Memory B cell (primary cell): ENCODE measurements at regions not wholly inside any gene's neighbourhood (a gene's known extent, or its start where the extent isn't known, plus 50 kb on each side); places are given as distances from the start of the nearest gene placed in this dataset.

Experiments
- ATAC-seq: fragments of 150-1000 bp; cut with Tn5 transposase; 2 replicates; pipeline ENCODE4 v1.10.0; 2021; ENCODE audit warnings: low read depth, mild to moderate bottlenecking, moderate library complexity
- DNase-seq, 2 donors: peaks; one replicate each; pipeline ENCODE4 v3.0.0; 2022; ENCODE audit warnings: low spot score in 2 of 2
- H3K27ac Mint-ChIP-seq: one replicate; pipeline ENCODE4 v1.8.0; 2022; ENCODE audit warnings: mild to moderate bottlenecking, moderate library complexity, mixed read lengths
- H3K27me3 Mint-ChIP-seq: one replicate; pipeline ENCODE4 v1.8.0; 2022; ENCODE audit warnings: mixed read lengths
- H3K36me3 Mint-ChIP-seq: one replicate; pipeline ENCODE4 v1.8.0; 2022; ENCODE audit warnings: mild to moderate bottlenecking, mixed read lengths
- H3K4me1 Mint-ChIP-seq: one replicate; pipeline ENCODE4 v1.8.0; 2022; ENCODE audit warnings: mixed read lengths
- H3K4me3 Mint-ChIP-seq: one replicate; pipeline ENCODE4 v1.8.0; 2022; ENCODE audit warnings: mild to moderate bottlenecking, moderate library complexity, mixed read lengths
- H3K9me3 Mint-ChIP-seq: one replicate; pipeline ENCODE4 v1.8.0; 2022; ENCODE audit warnings: mixed read lengths

DNA sequence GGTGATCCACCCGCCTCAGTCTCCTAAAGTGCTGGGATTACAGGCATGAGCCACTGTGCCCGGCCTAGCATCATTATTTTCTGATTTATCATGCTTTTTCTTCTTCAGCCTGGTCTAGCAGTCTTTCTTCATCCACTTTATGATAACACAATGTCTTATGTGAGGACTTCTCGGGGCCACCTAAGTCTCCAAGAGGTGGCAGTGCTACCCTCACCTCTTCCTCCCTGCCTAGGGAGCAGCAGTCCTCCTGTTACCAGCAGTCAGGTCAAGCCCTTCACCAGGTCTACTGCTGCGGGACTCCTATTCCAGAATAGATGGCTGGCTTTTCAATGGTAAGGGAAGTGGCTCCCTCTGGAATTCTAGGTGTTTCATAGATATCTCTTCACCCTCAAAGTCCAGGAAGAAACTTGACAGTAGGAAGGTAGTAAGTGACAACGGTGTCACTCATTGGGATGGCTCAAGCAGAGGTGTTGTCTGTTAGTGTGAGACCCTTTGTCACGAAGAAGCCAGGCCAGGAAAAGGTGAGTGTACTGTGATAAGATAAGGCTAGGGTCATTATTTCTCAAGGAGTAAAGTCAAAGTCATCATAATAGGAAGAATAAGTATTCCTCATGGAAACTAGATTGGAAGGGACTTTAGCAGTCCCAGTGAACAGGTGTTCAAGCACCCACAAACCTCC lies 164.0 kb downstream of the KLF5 start:
- Mint-ChIP-seq H3K9me3 (peaks cover 1% of the 10 kb centered on the region), H3K27ac (no peak overlapping the region), H3K36me3 (no peaks in the 10 kb centered on the region), H3K4me1 (no peaks in the 10 kb centered on the region), H3K27me3 (no peaks in the 10 kb centered on the region), H3K4me3 (no peak overlapping the region)
- ATAC-seq (no peak), DNase-seq (no peak)

DNA sequence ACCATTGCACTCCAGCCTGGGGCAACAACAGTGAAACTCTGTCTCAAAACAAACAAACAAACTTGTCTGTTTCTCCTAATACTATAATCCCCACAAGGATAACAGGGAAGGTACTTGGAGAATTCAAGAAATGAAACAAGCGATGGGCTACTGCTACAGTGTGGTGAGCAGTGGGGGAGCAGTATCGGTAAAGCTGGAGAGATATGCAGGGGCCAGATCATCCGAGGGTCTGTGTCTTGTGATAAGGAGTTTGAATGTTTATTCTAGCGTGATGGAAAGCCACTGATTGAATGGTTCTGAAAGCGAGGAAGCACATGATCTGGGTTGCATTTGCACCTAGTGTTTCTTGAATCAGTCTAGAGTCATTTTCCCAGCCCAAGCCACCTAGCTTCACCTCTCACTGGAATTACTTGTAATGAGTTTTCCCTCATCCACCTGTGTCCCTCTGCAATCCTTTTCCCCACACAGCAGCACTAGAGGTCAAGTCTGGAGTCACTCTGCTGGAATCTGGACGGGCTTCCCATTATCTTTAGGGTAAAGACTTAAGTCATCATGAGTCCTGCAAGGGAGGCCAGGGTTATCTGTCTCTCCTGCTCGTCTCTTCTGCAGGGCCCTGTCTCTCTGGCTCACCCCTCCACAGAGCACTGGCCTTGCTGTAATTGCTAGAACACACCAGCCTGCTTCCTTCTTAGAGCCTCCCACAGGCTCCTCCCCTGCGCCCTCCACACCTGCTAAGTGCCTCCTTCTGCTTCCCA lies 162.3 kb downstream of the KLF5 start:
- Mint-ChIP-seq H3K27me3 (no peaks in the 10 kb centered on the region), H3K36me3 (no peaks in the 10 kb centered on the region), H3K4me1 (no peaks in the 10 kb centered on the region), H3K9me3 (no peaks in the 10 kb centered on the region), H3K27ac (no peak overlapping the region), H3K4me3 (no peak overlapping the region)
- no peak for DNase-seq
- no peak for ATAC-seq

GRCh38 chr13:73218181-73218580 lies 159.4 kb downstream of the KLF5 start:
- no peak for ATAC-seq
- Mint-ChIP-seq H3K9me3 (no peaks in the 10 kb centered on the region), H3K4me1 (no peaks in the 10 kb centered on the region), H3K27me3 (peaks cover 4% of the 10 kb centered on the region), H3K4me3 (no peak overlapping the region), H3K27ac (no peak overlapping the region), H3K36me3 (no peaks in the 10 kb centered on the region)
- DNase-seq, result no peak

- no peak overlapping the region for H3K27ac Mint-ChIP-seq
- no peaks in the 10 kb centered on the region for H3K9me3 Mint-ChIP-seq
- ATAC-seq, result no peak
Observed at GRCh38 chr13:73216381-73216831, 157.6 kb downstream of the KLF5 start.

DNA sequence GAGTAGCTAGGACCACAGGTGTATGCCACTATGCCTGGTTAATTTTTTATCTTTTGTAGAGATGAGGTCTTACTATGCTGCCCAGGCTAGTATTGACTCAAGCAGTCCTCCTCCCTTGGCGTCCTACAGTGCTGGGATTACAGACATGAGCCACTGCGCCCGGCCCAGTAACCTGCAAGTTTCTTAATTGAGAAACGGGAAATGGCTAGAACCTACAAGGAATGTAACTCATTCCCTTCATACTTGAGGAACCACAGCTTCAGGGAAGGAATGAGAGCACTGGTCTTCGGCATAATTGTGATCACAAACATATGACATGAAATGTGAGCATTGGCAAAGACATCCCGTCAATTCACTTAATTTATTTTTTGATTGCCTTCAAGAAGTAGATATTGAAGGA lies 157.0 kb downstream of the KLF5 start:
- no peak for DNase-seq
- no peaks in the 10 kb centered on the region for H3K36me3 Mint-ChIP-seq
- no peak overlapping the region for H3K4me3 Mint-ChIP-seq
- H3K27me3 Mint-ChIP-seq, result peaks cover 6% of the 10 kb centered on the region
- no peaks in the 10 kb centered on the region for H3K4me1 Mint-ChIP-seq
- H3K27ac Mint-ChIP-seq, result no peak overlapping the region
- H3K9me3 Mint-ChIP-seq, result no peaks in the 10 kb centered on the region
- no peak for ATAC-seq

More at GRCh38 chr13:73216381-73216831, 157.6 kb downstream of the KLF5 start:
- Mint-ChIP-seq H3K4me3 (no peak overlapping the region), H3K36me3 (no peaks in the 10 kb centered on the region), H3K4me1 (no peaks in the 10 kb centered on the region), H3K27me3 (peaks cover 6% of the 10 kb centered on the region)
- DNase-seq, result no peak

GRCh38 chr13:73212482-73212881 lies 153.7 kb downstream of the KLF5 start:
- DNase-seq (no peak), ATAC-seq (no peak)
- Mint-ChIP-seq H3K4me3 (no peak overlapping the region), H3K27me3 (peaks cover 6% of the 10 kb centered on the region), H3K27ac (no peak overlapping the region), H3K36me3 (no peaks in the 10 kb centered on the region), H3K4me1 (no peaks in the 10 kb centered on the region), H3K9me3 (peaks cover 2% of the 10 kb centered on the region)

DNA sequence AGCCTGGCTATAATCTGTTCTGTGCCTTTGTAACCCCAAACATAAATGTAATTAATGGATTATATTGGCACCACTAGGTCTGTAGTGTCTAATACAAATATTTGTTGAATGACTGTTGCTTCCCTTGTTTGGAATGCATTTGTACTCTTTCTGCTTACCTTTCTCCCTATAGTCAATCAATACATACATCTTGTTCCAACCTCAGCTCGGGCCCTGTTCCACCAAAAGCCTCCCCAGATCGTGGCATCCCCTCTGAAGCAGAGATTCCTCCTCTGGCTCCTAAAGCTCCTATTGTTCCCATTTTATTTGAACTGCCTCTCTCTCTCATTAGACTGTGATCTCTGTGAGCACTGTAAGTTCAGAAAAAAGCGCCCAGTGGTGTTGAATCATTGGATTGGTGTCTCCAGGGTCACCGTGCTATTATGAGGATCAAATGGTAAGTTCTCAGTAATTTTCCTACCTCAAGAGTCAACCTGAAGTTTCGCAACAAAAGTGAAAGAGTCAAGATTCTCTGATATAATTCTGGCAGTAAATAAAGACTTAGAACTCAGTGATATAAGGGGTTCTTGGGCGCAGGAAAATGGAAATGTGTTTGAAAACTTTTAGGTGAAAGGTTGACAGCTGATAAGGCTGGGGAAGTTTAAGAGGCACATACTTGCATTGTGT lies 151.5 kb downstream of the KLF5 start:
- Mint-ChIP-seq H3K4me3 (no peak overlapping the region), H3K9me3 (peaks cover 2% of the 10 kb centered on the region), H3K27ac (no peak overlapping the region), H3K27me3 (peaks cover 6% of the 10 kb centered on the region), H3K4me1 (no peaks in the 10 kb centered on the region), H3K36me3 (no peaks in the 10 kb centered on the region)
- ATAC-seq, result no peak
- no peak for DNase-seq

GRCh38 chr13:73204952-73205351 lies 146.1 kb downstream of the KLF5 start:
- Mint-ChIP-seq H3K27me3 (peaks cover 3% of the 10 kb centered on the region), H3K4me1 (no peaks in the 10 kb centered on the region), H3K9me3 (peaks cover 2% of the 10 kb centered on the region), H3K36me3 (no peaks in the 10 kb centered on the region), H3K27ac (no peak overlapping the region), H3K4me3 (no peak overlapping the region)
- DNase-seq (no peak), ATAC-seq (no peak)

GRCh38 chr13:73201626-73202025 lies 142.8 kb downstream of the KLF5 start:
- ATAC-seq, result no peak
- no peak for DNase-seq
- no peaks in the 10 kb centered on the region for H3K36me3 Mint-ChIP-seq

DNA sequence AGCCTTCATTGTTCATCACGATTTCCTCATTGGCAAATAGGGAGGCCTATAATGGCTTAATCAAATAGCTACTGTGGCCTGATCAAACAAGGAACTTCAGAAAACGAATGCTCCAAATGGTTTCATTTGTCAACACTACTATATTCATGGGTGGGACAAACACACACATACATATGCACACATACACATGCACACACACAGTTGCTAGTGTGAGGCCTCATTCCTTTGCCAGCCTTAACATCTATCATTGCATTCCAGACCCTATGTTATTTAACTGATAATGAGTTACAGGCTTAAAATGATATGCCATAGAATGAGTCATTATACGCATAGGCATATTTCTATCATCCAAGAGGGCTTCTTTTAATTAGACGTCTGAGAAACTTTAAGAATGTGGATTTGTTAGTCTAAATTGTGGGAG lies 140.2 kb downstream of the KLF5 start:
- H3K36me3 Mint-ChIP-seq, result no peaks in the 10 kb centered on the region
- ATAC-seq (no peak), DNase-seq (no peak)
- H3K9me3 Mint-ChIP-seq, result peaks cover 2% of the 10 kb centered on the region
- peaks cover 3% of the 10 kb centered on the region for H3K27me3 Mint-ChIP-seq
- H3K27ac Mint-ChIP-seq, result no peak overlapping the region
- no peaks in the 10 kb centered on the region for H3K4me1 Mint-ChIP-seq
- no peak overlapping the region for H3K4me3 Mint-ChIP-seq

More at GRCh38 chr13:73201626-73202025, 142.8 kb downstream of the KLF5 start:
- Mint-ChIP-seq H3K4me3 (no peak overlapping the region), H3K27me3 (peaks cover 3% of the 10 kb centered on the region), H3K4me1 (no peaks in the 10 kb centered on the region), H3K9me3 (no peaks in the 10 kb centered on the region), H3K27ac (no peak overlapping the region)

GRCh38 chr13:73195091-73195490 lies 136.3 kb downstream of the KLF5 start:
- H3K27ac Mint-ChIP-seq, result no peak overlapping the region
- ATAC-seq (no peak), DNase-seq (no peak)
- H3K4me1 Mint-ChIP-seq, result no peaks in the 10 kb centered on the region
- H3K36me3 Mint-ChIP-seq, result no peaks in the 10 kb centered on the region
- no peaks in the 10 kb centered on the region for H3K27me3 Mint-ChIP-seq
- peaks cover 5% of the 10 kb centered on the region for H3K9me3 Mint-ChIP-seq
- H3K4me3 Mint-ChIP-seq, result no peak overlapping the region

GRCh38 chr13:73194310-73194709 lies 135.5 kb downstream of the KLF5 start:
- H3K27ac Mint-ChIP-seq, result no peak overlapping the region
- DNase-seq, result no peak

GRCh38 chr13:73193554-73193953 lies 134.7 kb downstream of the KLF5 start:
- H3K36me3 Mint-ChIP-seq, result no peaks in the 10 kb centered on the region
- no peak overlapping the region for H3K4me3 Mint-ChIP-seq
- no peaks in the 10 kb centered on the region for H3K27me3 Mint-ChIP-seq
- DNase-seq (no peak), ATAC-seq (no peak)
- H3K27ac Mint-ChIP-seq, result no peak overlapping the region
- no peaks in the 10 kb centered on the region for H3K4me1 Mint-ChIP-seq
- peaks cover 5% of the 10 kb centered on the region for H3K9me3 Mint-ChIP-seq

More at GRCh38 chr13:73194310-73194709, 135.5 kb downstream of the KLF5 start:
- H3K9me3 Mint-ChIP-seq, result peaks cover 5% of the 10 kb centered on the region
- no peaks in the 10 kb centered on the region for H3K27me3 Mint-ChIP-seq
- no peak for ATAC-seq
- no peak overlapping the region for H3K4me3 Mint-ChIP-seq
- no peaks in the 10 kb centered on the region for H3K36me3 Mint-ChIP-seq
- no peaks in the 10 kb centered on the region for H3K4me1 Mint-ChIP-seq

DNA sequence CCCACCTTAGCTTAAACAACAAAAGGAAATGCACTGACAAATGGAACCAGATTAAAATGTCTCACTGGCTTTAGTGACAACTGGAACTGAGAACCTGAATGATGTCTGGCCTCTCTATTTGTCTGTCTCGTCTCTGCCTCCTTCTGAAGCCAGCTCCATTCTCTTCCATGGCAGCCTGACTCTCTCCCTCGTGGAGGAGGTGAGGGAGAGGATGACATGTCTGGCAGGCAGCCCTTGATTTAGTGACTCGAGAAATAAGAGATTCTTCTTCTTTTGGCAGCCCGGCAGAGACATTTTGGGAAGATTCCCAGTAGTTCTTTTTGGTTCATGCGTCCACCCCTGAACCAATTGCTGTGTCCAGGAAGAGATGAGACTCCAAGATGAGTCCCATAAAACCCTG lies 131.7 kb downstream of the KLF5 start:
- DNase-seq, result no peak
- peaks cover 5% of the 10 kb centered on the region for H3K9me3 Mint-ChIP-seq
- no peak overlapping the region for H3K27ac Mint-ChIP-seq
- no peaks in the 10 kb centered on the region for H3K27me3 Mint-ChIP-seq
- H3K4me3 Mint-ChIP-seq, result no peak overlapping the region
- no peaks in the 10 kb centered on the region for H3K36me3 Mint-ChIP-seq
- no peaks in the 10 kb centered on the region for H3K4me1 Mint-ChIP-seq
- no peak for ATAC-seq
